Gastroesophageal sphincter (tissue), 3 donors: ENCODE measurements at regions not wholly inside any gene's neighbourhood (a gene's known extent, or its start where the extent isn't known, plus 50 kb on each side); places are given as distances from the start of the nearest gene placed in this dataset.

Experiments
- CTCF ChIP-seq, 4 experiments: fragments of 200-600 bp in 2 of 4; fragments of 450-650 bp in 2 of 4; sonication (generic) in 1 of 4; IDR thresholded peaks; one replicate each; pipeline ENCODE4 v1.5.1; 2017 to 2019; ENCODE audit warnings: antibody characterized with exemption in 4 of 4, mild to moderate bottlenecking in 2 of 4, moderate library complexity in 2 of 4
- EP300 ChIP-seq: sonication (generic); formaldehyde crosslinking; IDR thresholded peaks from one replicate; pipeline ENCODE4 v1.6.1; 2017; ENCODE audit warnings: antibody characterized with exemption, mild to moderate bottlenecking
- POLR2A ChIP-seq, 2 donors: fragments of 450-650 bp; IDR thresholded peaks; one replicate each; pipeline ENCODE4 v1.6.1; 2017; ENCODE audit warnings: antibody characterized with exemption in 2 of 2, mild to moderate bottlenecking in 2 of 2, moderate library complexity in 1 of 2
- POLR2AphosphoS5 ChIP-seq: sonication (generic); formaldehyde crosslinking; IDR thresholded peaks from one replicate; pipeline ENCODE4 v1.6.1; 2017; ENCODE audit warnings: antibody characterized with exemption

DNA sequence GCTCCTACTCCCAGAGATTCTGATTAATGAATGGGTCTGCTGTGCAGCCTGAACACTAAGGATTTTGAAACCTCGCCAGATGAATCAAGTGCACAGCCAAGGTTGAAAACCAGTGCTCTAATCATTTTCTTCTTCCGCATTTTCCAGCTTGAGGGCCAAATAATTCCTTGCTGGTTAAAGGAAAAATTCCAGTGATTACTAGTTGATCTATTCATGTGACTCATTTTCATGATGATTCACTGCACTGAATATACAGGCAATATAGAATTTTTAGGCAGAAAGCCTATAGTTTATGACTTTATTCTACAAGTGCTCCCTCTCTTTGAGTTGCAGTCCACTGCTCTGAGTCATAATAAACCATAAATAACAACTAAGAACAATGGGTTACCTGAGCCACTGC lies 80.6 kb upstream of the PROKR2 start:
- no peak for TF ChIP-seq POLR2A (IDR thresholded peaks at IDR 0.05)
- TF ChIP-seq POLR2AphosphoS5: no peak
- no peak for TF ChIP-seq EP300
- no peak for TF ChIP-seq CTCF (IDR thresholded peaks at IDR 0.05)
